ENCODE measurements at regions not wholly inside any gene's neighbourhood (a gene's known extent, or its start where the extent isn't known, plus 50 kb on each side); places are given as distances from the start of the nearest gene placed in this dataset.
"Not testable (repeated sequence)": the region's sequence is repeated elsewhere in the genome, so short reads cannot be mapped to it uniquely, and the experiment has no call there.

DNA sequence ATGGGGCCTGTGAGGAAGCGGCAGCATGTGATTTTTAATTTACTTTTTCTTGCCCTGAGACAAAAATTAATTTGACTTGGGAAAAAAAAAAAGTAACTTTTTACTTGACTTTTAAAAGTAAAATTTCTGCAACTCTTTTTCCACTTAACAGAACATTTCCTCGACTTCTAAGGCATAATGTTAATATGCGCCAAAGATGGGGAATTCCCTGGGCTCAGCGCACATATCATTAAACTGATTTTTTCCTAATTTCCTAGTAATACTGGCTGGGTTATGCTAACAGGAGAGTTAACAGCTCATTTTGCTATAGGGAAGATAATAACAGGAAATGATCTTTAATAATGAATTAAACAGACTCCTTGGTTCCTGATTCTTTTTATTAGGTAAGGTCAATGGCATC, 120.6 kb upstream of the CDH5 start:
- no peak for DNase-seq (ENCODE audit: low read depth in 2 of 2)

- DNase-seq (ENCODE audit: low read depth in 2 of 2), result no peak
Measured at GRCh38 chr16:66245072-66245471, 121.4 kb upstream of the CDH5 start.

- no peak for DNase-seq (ENCODE audit: low read depth in 2 of 2)
Measured at GRCh38 chr16:66242672-66243071, 123.8 kb upstream of the CDH5 start.

- not testable (repeated sequence) for DNase-seq (ENCODE audit: low read depth in 2 of 2)
Measured at GRCh38 chr16:66242206-66242605, 124.3 kb upstream of the CDH5 start.

- no peak for DNase-seq (ENCODE audit: low read depth in 2 of 2)
Measured at GRCh38 chr16:66240631-66241395, 125.7 kb upstream of the CDH5 start.

GRCh38 chr16:66240088-66240487, 126.4 kb upstream of the CDH5 start:
- DNase-seq (ENCODE audit: low read depth in 2 of 2), result no peak

GRCh38 chr16:66238696-66239095, 127.8 kb upstream of the CDH5 start:
- DNase-seq (ENCODE audit: low read depth in 2 of 2), result no peak

DNA sequence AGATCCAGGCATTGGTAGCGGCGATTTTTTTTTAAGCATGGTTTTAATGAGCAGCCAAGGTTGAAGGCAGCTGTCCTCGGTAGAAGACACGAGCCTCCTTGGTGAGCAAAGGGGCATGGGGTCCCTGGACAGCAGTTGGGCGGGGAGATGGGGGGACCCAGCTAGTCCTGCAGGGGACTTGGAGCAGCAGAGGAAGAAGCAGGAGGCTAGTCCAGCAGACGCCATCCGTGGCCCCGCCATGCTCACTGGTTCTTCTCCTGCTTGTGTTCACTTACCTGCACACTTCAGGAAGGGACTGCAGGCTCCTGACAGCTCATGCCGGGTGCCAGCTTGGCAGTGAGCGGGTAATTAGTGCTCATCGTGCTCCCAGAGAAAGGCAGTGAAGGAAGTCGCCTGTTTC, 130.2 kb upstream of the CDH5 start:
- no peak for DNase-seq (ENCODE audit: low read depth in 2 of 2)

- no peak for DNase-seq (ENCODE audit: low read depth in 2 of 2)
Measured at GRCh38 chr16:66231452-66232160, 134.9 kb upstream of the CDH5 start.

DNA sequence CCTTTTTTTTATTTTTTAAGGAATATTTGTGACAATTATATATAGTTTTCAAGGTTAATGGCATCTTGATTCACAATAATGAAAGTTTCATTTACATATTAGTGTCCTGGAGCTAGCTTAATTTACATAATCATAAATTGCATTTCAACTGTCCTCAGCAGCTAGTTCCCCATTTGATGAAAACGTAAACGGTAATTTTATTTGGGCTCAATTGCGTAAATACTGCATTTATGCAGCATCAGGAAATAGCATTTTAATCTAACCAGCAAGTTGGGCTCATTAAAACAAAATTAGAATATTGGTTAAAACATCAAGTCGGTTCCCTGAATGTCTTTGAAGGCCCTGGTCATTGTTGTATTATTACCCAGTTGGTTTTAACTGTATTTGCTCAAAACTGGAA, 136.8 kb upstream of the CDH5 start:
- DNase-seq (ENCODE audit: low read depth in 2 of 2), result no peak

DNA sequence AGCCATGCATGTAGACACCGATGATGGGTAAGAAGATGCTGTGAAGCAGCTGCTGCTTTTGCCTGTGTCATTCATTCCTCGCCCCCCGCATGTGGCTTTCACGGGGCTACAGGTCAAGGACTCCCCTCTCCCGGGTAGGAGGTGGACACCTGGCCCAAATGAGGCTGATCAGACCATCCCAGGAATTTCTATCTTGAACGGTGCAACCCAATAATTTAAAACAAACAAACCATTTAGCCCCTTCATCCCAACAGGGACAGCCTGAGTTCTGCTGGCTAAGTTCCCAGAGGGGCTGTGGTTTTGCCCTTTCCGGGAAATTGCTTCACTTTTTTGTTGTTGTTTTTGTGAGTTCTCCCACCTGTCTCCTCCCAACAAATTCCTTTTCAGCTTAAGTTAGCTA, 137.7 kb upstream of the CDH5 start:
- no peak for DNase-seq (ENCODE audit: low read depth in 2 of 2)

GRCh38 chr16:66227766-66228530, 138.5 kb upstream of the CDH5 start:
- no peak for DNase-seq (ENCODE audit: low read depth in 2 of 2)

DNA sequence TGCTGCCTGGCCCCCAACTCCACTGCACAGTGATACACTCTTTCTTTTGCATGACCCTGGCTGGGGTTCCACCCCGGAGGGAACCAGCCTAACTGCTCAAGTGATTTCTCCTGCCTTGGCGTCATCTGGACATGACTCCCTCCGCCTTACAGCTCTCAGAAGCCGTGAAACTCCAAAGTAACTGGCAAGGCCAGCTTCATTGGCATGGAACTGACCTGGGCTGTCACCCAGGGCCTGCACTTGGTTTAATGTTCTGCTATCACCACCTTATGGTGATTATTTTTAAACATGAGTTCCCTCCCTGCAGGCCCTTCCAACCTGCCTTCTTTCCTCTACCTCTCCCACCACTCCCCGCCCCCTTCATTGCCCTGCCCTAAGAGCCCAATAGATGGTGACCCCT, 139.7 kb upstream of the CDH5 start:
- no peak for DNase-seq (ENCODE audit: low read depth in 2 of 2)

DNA sequence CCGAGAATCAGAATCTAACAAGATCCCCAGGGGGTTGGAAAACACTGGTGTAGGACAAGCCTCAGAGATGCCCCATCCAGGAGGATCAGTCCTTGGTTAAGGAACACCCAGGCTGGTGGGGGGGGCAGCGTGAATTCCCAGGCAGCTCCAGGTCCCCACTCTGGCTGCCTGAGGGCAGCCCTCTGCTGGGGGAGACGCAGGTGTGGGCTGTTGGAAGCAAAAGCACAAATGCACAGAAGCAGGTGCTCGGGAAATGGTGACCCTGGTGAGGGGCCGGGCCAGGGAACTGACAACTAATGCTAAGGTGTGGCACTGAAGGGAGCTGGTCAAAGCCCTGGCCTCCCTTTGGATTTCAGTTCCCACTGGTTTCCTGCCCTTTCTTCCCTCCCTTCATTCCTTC, 140.8 kb upstream of the CDH5 start:
- no peak for DNase-seq (ENCODE audit: low read depth in 2 of 2)

GRCh38 chr16:66224626-66225025, 141.9 kb upstream of the CDH5 start:
- DNase-seq (ENCODE audit: low read depth in 2 of 2), result no peak

DNA sequence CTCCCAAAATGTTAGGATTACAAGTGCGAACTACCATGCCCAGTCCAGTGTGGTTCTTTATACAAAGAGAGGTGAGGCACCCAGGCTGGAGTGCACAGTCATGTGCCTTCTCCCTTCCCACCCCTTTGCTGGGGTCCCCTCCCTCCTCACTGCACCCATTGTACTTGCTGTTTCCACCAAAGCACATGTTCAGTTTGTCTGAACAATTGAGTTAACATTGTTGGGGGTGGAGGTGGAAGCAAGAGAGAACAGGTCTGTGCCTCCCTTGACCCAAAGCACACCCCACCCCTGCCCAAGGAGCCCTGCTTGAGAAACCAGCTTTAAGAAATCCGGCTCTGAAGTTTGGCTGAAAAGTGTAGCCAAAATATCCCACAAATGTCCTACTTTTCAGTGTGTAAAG, 142.3 kb upstream of the CDH5 start:
- no peak for DNase-seq (ENCODE audit: low read depth in 2 of 2)

GRCh38 chr16:66223176-66223780, 143.2 kb upstream of the CDH5 start:
- DNase-seq (ENCODE audit: low read depth in 2 of 2), result no peak

GRCh38 chr16:66222756-66223155, 143.7 kb upstream of the CDH5 start:
- no peak for DNase-seq (ENCODE audit: low read depth in 2 of 2)

GRCh38 chr16:66220702-66221101, 145.8 kb upstream of the CDH5 start:
- DNase-seq (ENCODE audit: low read depth in 2 of 2), result no peak

DNA sequence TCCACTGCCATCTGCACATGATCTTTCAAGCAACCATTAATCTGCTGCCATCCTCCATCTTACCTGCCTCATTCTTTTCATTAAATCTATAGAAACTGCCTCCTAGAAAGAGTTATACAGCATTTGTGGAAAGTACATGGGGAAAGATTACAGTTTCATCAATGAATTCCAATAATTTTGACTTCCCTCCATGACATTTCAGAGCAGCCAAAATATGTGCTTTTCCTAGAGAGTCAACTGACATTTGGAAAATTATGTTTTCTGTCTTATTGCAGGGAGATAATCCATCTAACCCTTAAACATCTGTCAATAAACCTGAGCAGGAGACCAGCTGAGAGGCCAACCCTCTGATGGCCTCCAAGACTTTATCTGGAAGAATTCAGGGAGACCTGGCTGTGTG, 147.0 kb upstream of the CDH5 start:
- no peak for DNase-seq (ENCODE audit: low read depth in 2 of 2)

GRCh38 chr16:66212428-66212827, 154.1 kb upstream of the CDH5 start:
- DNase-seq (ENCODE audit: low read depth in 2 of 2), result no peak

GRCh38 chr16:66211651-66212050, 154.8 kb upstream of the CDH5 start:
- DNase-seq (ENCODE audit: low read depth in 2 of 2), result no peak

All from stimulated activated CD4-positive, alpha-beta T cell treated with anti-CD3 and anti-CD28 coated beads, Interleukin-1b, Interleukin-23, amount 100 ng/mL, for 1 hour (primary cell).